Stimulated activated CD4-positive, alpha-beta T cell treated with anti-CD3 and anti-CD28 coated beads, Interleukin-12 subunit alpha, Interleukin-12 subunit beta, amount 100 ng/mL, for 48 hours (primary cell): ENCODE measurements at regions not wholly inside any gene's neighbourhood (a gene's known extent, or its start where the extent isn't known, plus 50 kb on each side); places are given as distances from the start of the nearest gene placed in this dataset.

Experiments
- DNase-seq, 3 donors: peaks; one replicate each; pipeline ENCODE4 v3.0.0-alpha.2; 2020; ENCODE audit warnings: low read depth in 2 of 3, low spot score in 1 of 3

- no peak for DNase-seq
Observed at GRCh38 chr10:111435871-111436270, 359.0 kb downstream of the ADRA2A start.

GRCh38 chr10:111439034-111439842, 362.4 kb downstream of the ADRA2A start:
- DNase-seq = no peak

GRCh38 chr10:111440501-111440900, 363.7 kb downstream of the ADRA2A start:
- DNase-seq = no peak

GRCh38 chr10:111445667-111446066, 368.8 kb downstream of the ADRA2A start:
- DNase-seq = no peak

DNA sequence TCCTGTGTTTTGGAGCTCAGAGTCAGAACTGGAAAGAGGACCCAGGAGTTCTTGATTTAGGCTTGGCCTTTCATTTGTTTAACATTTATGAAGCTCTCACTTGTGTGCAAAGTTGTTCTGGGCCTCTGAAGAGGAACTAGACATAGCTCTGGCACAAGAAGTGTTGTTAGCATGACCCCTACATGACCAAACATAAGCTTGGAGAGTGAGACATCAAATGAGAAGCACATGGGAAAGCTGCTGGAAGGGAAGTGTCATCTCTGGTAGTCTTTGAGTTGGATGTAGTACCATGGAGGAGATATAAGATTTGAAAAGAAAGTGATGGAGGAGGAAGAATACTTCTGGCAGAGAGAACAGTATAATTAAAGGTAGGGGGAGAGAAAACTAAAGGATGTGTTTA, 370.1 kb downstream of the ADRA2A start:
- no peak for DNase-seq

DNA sequence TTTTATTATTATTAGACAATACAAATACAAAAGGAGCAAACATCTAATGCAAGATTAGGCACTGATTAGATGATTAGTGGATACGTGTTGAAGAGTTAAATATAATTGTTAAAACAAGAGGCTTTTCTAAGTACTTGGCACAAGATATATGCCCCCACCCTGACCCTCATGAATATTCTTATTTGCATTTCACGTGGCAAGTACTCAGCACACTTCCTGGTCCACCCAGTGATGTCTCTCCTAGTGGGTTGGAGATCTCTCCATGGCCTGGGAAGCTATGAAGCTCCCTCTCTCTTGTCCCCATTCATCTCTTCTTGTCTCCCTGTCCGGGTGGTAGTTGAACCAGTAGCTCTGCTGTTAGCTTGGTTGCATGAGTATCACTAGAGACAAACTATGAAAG, 375.3 kb downstream of the ADRA2A start:
- DNase-seq = no peak

GRCh38 chr10:111455776-111456426, 379.1 kb downstream of the ADRA2A start:
- no peak for DNase-seq

GRCh38 chr10:111458256-111458655, 381.4 kb downstream of the ADRA2A start:
- DNase-seq = no peak

DNA sequence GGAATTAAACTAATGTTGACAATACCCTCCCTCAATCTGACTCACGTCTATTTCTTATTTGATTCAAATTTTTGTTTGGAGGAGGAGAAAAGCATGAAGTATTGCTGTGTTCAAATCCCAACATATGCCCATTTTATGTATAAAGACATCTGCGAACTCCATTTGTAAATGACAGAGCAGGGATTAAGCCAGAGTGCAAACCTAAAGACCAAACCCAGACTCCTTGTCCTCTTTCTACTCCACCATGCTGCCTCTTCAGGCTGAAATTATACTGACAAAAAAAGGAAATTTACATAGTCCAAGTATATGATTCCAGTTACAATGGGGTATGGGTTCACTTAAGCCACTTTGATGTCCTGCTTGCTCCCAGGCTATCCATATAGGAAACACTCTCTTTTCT, 383.1 kb downstream of the ADRA2A start:
- DNase-seq = no peak

GRCh38 chr10:111472445-111472844, 395.6 kb downstream of the ADRA2A start:
- DNase-seq = no peak

- DNase-seq = no peak
Observed at GRCh38 chr10:111473361-111473760, 396.5 kb downstream of the ADRA2A start.

DNA sequence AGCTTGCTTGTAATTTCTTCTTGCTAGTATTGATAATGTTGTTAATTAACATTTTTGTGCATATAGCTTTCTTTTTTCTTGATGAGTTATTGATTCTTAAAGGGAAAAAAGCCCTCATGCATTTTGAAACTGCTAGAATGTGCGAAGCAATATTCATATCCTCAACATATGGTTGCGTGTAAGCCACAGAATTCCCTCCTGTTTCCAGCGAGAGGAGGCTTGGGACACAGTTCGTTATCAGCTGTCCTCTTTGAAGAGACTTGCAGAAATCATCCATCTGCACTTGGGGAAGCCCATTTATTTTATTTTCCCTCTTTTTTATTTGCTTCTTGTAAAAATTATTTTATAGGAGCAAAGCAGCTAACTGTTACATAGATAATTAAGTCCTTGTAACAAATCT, 398.0 kb downstream of the ADRA2A start:
- DNase-seq = no peak

GRCh38 chr10:111475720-111476119, 398.9 kb downstream of the ADRA2A start:
- DNase-seq = no peak

GRCh38 chr10:111478651-111479050, 401.8 kb downstream of the ADRA2A start:
- no peak for DNase-seq

GRCh38 chr10:111479966-111480365, 403.1 kb downstream of the ADRA2A start:
- DNase-seq = no peak

GRCh38 chr10:111481261-111481826, 404.5 kb downstream of the ADRA2A start:
- no peak for DNase-seq

- DNase-seq = no peak
Observed at GRCh38 chr10:111481866-111482265, 405.0 kb downstream of the ADRA2A start.

DNA sequence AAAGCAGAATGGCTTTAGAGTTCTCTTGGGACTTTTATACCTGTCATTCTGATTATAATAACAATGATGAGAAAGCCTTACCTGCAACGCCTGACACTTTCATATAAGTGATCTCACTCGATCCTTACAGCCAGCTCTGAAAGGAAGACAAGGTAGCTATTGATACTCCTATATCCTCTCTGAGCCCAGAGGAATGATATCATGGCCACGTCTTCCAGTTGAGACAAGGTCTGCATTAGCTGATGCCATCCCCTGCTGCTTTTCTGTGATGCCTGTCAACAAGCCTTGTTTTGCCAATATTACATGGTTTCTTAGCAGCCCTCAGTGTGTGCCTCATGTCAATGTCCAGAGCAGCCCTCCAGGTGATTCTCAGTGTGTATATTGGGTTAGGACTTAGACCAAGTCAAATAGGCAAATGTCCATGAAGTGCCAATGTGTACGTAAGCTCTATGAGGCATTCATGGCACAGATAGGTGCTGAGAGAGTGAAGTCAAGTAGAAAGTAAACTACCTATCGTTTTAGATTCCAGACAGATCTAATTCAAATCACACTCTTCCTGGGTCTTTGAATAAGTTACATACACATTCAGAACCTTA, 405.9 kb downstream of the ADRA2A start:
- DNase-seq = no peak

DNA sequence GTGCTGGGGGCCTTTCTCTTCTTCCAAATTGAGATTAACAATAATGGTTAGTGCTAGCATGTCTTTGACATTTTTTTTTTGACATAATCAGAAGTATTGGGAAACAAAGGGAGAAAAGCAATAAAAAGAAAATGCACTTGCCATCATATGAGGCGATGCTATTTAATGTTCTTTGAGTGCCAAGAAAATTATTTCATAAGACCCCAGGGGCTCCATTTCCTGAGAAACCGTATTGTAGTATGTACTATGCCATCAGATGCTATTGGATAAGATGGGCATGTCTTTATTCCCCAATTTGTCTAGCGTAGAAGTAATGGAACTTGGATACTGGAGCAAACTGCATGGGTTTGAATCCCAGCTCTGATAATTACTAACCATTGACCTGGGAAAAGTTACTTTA, 408.9 kb downstream of the ADRA2A start:
- DNase-seq = no peak

- no peak for DNase-seq
Observed at GRCh38 chr10:111486346-111486745, 409.5 kb downstream of the ADRA2A start.

DNA sequence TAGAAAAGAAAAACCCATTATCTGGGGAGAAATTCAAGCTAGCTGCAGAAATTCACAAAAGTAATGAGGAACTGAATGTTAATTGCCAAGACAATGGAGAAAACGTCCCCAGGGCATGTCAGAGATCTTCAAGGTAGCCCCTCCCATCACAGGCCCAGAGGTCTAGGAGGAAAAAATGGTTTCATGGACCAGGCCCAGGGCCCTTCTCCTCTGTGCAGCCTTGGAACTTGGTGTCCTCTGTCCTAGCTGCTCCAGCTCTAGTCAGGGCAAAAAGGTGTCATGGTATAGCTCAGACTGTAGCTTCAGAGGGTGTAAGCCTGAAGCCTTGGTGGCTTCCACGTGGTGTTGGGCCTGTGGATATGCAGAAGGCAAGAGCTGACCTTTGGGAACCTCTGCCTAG, 411.8 kb downstream of the ADRA2A start:
- no peak for DNase-seq

GRCh38 chr10:111491154-111491553, 414.3 kb downstream of the ADRA2A start:
- no peak for DNase-seq
